AG04449 (cell line): ENCODE measurements at regions not wholly inside any gene's neighbourhood (a gene's known extent, or its start where the extent isn't known, plus 50 kb on each side); places are given as distances from the start of the nearest gene placed in this dataset.

ENCODE experiments used
- CTCF ChIA-PET: fragments of 350-600 bp; formaldehyde crosslinking; extraction: SDS; loops from one replicate; lab custom pipeline; 2021; ENCODE audit warnings: antibody characterized with exemption; lab: Yijun Ruan, JAX
- POLR2A ChIA-PET: fragments of 400-600, 350-600 bp; formaldehyde crosslinking; extraction: SDS; loops from one replicate; lab custom pipeline; 2020; ENCODE audit warnings: antibody characterized with exemption, inconsistent platforms; lab: Yijun Ruan, JAX
- DNase-seq: peaks from one replicate; pipeline ENCODE4 v3.0.0-alpha.2; 2010; ENCODE audit warnings: low read depth, low spot score
- H3K4me3 ChIP-seq: 2 replicates; pipeline ENCODE4 v1.5.1; 2011; ENCODE audit warnings: low read depth, mild to moderate bottlenecking, control low read depth, low read length
- TF ChIP-seq, protein P1 (sequence below): IDR thresholded peaks from one replicate; pipeline ENCODE4 v1.5.1; 2011; ENCODE audit warnings: mild to moderate bottlenecking, moderate library complexity, low read length, control low read depth, inconsistent platforms; ENCODE audit not compliant: insufficient read depth; ENCODE audit errors: missing control alignments

DNA sequence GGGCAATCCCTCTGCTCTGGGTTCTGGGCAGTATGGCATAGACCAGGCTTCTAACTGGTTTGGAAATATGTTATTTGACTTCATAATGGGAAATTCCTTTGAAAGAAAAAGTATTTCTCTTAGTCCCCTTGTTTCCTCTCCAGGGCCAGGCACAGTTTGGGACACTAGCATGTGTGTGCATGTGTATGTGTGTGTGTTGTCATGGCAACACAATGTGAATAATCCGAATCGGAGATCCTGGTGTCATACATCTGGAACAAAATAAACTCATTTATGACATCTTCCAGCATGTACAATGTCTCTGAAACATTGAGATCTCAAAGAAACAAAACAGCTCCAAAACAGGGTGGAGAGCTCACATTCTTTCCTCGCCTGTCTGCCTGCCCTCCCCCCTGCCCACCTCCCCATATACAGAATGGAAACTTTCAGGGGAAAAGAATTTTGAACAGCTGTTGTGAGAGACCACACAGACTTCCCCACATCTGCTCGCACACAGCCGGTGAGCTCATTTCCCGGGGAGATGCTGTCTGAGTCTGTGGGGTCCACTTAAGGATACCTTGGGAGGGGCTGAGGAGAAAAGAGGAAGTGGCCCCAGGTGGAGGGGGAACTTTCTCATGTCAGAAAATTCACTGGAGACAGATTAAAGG lies 55.5 kb upstream of the PARP11 start:
- H3K4me3 ChIP-seq = no peak overlapping the region
- ChIA-PET CTCF (no interaction called here), POLR2A (no interaction called here)
- TF ChIP-seq, protein P1, sequence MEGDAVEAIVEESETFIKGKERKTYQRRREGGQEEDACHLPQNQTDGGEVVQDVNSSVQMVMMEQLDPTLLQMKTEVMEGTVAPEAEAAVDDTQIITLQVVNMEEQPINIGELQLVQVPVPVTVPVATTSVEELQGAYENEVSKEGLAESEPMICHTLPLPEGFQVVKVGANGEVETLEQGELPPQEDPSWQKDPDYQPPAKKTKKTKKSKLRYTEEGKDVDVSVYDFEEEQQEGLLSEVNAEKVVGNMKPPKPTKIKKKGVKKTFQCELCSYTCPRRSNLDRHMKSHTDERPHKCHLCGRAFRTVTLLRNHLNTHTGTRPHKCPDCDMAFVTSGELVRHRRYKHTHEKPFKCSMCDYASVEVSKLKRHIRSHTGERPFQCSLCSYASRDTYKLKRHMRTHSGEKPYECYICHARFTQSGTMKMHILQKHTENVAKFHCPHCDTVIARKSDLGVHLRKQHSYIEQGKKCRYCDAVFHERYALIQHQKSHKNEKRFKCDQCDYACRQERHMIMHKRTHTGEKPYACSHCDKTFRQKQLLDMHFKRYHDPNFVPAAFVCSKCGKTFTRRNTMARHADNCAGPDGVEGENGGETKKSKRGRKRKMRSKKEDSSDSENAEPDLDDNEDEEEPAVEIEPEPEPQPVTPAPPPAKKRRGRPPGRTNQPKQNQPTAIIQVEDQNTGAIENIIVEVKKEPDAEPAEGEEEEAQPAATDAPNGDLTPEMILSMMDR = no peak
- DNase-seq = no peak

- TF ChIP-seq, protein P1 = no peak
- ChIA-PET CTCF (no interaction called here), POLR2A (no interaction called here)
- DNase-seq = no peak
- H3K4me3 ChIP-seq = no peak overlapping the region
Measured at GRCh38 chr12:3925621-3926020, 52.4 kb upstream of the PARP11 start.

DNA sequence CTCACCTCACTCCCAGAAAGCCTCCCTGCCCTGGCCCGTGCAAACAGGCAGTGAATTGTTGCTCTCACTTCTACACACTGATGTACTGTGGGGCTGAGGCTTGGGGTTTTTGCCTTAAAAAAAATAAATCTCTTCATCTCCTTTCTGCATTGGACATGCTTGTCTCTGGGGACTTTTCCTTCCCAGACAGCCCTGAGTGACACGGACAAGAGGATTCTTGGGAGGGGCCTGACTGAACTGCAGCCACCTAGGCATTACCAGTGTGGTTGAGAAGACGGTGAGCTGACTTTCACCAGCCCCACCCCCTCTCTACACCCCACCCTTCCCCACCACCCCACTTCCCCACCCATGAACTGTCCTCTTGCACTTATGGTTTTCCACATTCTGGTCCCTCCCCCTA lies 51.6 kb upstream of the PARP11 start:
- ChIA-PET POLR2A (no interaction called here), CTCF (no interaction called here)
- TF ChIP-seq, protein P1 = no peak

GRCh38 chr12:3923021-3923420 lies 49.8 kb upstream of the PARP11 start:
- H3K4me3 ChIP-seq = no peak overlapping the region
- TF ChIP-seq, protein P1 = no peak
- POLR2A ChIA-PET = no interaction called here
- no peak for DNase-seq
- CTCF ChIA-PET = no interaction called here

More for the DNA sequence above, 51.6 kb upstream of the PARP11 start:
- no peak overlapping the region for H3K4me3 ChIP-seq
- no peak for DNase-seq
